Fibroblast of lung (primary cell): ENCODE measurements at regions not wholly inside any gene's neighbourhood (a gene's known extent, or its start where the extent isn't known, plus 50 kb on each side); places are given as distances from the start of the nearest gene placed in this dataset.

Experiments
- EZH2 ChIP-seq: IDR thresholded peaks from 2 replicates; pipeline ENCODE4 v1.5.1; 2012; ENCODE audit warnings: low read length, control low read depth, mild to moderate bottlenecking; ENCODE audit errors: missing control alignments
- TF ChIP-seq, protein P1 (sequence below), 2 donors: IDR thresholded peaks in 1 of 2; conservative IDR thresholded peaks in 1 of 2; 1 replicate in 1 of 2; 2 replicates in 1 of 2; pipeline ENCODE4 v1.5.1; 2011 to 2012; ENCODE audit warnings: low read length in 2 of 2, control low read depth in 1 of 2, inconsistent platforms in 1 of 2, low read depth in 1 of 2, mild to moderate bottlenecking in 1 of 2

DNA sequence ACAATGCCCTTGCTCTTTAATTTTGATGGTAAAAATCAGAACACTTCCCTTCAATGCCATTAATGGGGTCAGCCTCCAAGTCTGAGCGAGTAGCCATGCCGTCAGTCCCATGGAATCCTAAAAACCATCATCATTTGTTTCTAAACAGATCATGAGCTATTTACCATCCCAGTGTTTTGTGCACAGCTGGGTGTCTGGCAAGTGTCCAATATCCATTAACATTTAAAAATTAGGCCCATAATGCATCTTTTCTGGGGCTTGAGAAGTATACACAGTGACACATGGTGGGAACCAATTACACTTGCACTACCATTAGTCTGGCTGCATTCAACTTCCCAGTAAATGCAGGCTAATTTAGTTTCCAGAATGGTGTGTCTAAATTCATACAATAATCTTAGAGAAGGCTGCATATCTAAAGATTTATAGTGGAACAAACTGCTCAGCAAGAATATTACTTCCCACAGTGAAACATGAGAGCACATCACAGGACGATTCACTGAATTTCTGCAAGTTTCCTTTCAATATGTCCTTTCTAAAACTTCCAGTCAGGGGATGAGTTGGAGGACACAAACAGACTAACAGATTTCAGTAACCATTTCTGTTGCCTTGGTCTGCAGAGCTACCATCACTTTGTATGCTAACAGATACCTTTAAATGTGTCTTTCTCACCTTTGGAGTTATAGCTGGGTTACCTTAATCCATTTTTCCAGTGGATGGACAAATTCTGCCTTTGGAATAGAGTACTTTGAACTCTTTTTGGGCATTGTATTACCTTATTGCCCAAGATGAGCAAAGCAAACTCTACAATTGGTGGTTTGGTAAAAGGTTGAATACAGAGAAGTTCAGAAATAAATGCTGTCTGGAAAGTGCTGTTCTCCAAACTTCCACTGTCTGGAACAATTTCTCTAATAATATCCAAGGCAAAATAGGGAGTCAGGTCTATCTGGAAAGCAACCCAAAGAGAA lies 258.0 kb downstream of the PTBP2 start:
- TF ChIP-seq, protein P1, sequence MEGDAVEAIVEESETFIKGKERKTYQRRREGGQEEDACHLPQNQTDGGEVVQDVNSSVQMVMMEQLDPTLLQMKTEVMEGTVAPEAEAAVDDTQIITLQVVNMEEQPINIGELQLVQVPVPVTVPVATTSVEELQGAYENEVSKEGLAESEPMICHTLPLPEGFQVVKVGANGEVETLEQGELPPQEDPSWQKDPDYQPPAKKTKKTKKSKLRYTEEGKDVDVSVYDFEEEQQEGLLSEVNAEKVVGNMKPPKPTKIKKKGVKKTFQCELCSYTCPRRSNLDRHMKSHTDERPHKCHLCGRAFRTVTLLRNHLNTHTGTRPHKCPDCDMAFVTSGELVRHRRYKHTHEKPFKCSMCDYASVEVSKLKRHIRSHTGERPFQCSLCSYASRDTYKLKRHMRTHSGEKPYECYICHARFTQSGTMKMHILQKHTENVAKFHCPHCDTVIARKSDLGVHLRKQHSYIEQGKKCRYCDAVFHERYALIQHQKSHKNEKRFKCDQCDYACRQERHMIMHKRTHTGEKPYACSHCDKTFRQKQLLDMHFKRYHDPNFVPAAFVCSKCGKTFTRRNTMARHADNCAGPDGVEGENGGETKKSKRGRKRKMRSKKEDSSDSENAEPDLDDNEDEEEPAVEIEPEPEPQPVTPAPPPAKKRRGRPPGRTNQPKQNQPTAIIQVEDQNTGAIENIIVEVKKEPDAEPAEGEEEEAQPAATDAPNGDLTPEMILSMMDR (conservative IDR thresholded peaks at IDR 0.05 in 1 of 2, IDR thresholded peaks at IDR 0.05 in 1 of 2; ENCODE audit: low read depth in 1 of 2, low read length in 2 of 2): no peak
- TF ChIP-seq EZH2: no peak
